ENCODE measurements at regions not wholly inside any gene's neighbourhood (a gene's known extent, or its start where the extent isn't known, plus 50 kb on each side); places are given as distances from the start of the nearest gene placed in this dataset.
"Not testable (repeated sequence)": the region's sequence is repeated elsewhere in the genome, so short reads cannot be mapped to it uniquely, and the experiment has no call there.

GRCh38 chr15:95637234-95637633, 693.3 kb upstream of the NR2F2 start:
- ATAC-seq; DNase-seq; intact Hi-C loops (cut with DNase I): not testable (repeated sequence)

GRCh38 chr15:95639208-95639607, 691.3 kb upstream of the NR2F2 start:
- intact Hi-C loops (cut with DNase I) = no loop called here
- DNase-seq (no peak), ATAC-seq (no peak)

GRCh38 chr15:95644100-95644875, 686.2 kb upstream of the NR2F2 start:
- intact Hi-C loops (cut with DNase I) = no loop called here
- DNase-seq (no peak), ATAC-seq (no peak)

- intact Hi-C loops (cut with DNase I) = no loop called here
- ATAC-seq (no peak), DNase-seq (no peak)
Measured at GRCh38 chr15:95645791-95646338, 684.6 kb upstream of the NR2F2 start.

GRCh38 chr15:95646484-95647273, 683.8 kb upstream of the NR2F2 start:
- ATAC-seq (no peak), DNase-seq (no peak)
- intact Hi-C loops (cut with DNase I) = no loop called here

GRCh38 chr15:95647531-95648277, 682.8 kb upstream of the NR2F2 start:
- no peak for DNase-seq
- intact Hi-C loops (cut with DNase I) = no loop called here
- ATAC-seq = no peak

GRCh38 chr15:95653361-95653805, 677.1 kb upstream of the NR2F2 start:
- DNase-seq = no peak
- ATAC-seq = no peak
- intact Hi-C loops (cut with DNase I) = no loop called here

- DNase-seq = no peak
- ATAC-seq = no peak
- intact Hi-C loops (cut with DNase I) = no loop called here
Measured at GRCh38 chr15:95655089-95655607, 675.4 kb upstream of the NR2F2 start.

GRCh38 chr15:95656595-95656994, 673.9 kb upstream of the NR2F2 start:
- DNase-seq (no peak), ATAC-seq (no peak)
- intact Hi-C loops (cut with DNase I) = no loop called here

- ATAC-seq = no peak
- no peak for DNase-seq
- intact Hi-C loops (cut with DNase I) = no loop called here
Measured at GRCh38 chr15:95658799-95659198, 671.7 kb upstream of the NR2F2 start.

GRCh38 chr15:95659656-95660055, 670.8 kb upstream of the NR2F2 start:
- intact Hi-C loops (cut with DNase I) = no loop called here
- peak in 1 of 2 donors; percentile 49 for ATAC-seq
- DNase-seq = no peak

- intact Hi-C loops (cut with DNase I) = no loop called here
- no peak for ATAC-seq
- DNase-seq = no peak
Measured at GRCh38 chr15:95662638-95663037, 667.9 kb upstream of the NR2F2 start.

- DNase-seq (no peak), ATAC-seq (peak in 1 of 2 donors; percentile 44)
- intact Hi-C loops (cut with DNase I) = no loop called here
Measured at GRCh38 chr15:95663156-95664100, 667.1 kb upstream of the NR2F2 start.

GRCh38 chr15:95664450-95664849, 666.0 kb upstream of the NR2F2 start:
- no peak for ATAC-seq
- intact Hi-C loops (cut with DNase I) = no loop called here
- DNase-seq = no peak

GRCh38 chr15:95669146-95669922, 661.2 kb upstream of the NR2F2 start:
- no peak for ATAC-seq
- intact Hi-C loops (cut with DNase I) = no loop called here

GRCh38 chr15:95674031-95674430, 656.5 kb upstream of the NR2F2 start:
- DNase-seq (no peak), ATAC-seq (no peak)
- intact Hi-C loops (cut with DNase I) = no loop called here

More at GRCh38 chr15:95669146-95669922, 661.2 kb upstream of the NR2F2 start:
- no peak for DNase-seq

- DNase-seq (no peak), ATAC-seq (no peak)
- intact Hi-C loops (cut with DNase I) = no loop called here
Measured at GRCh38 chr15:95676500-95676899, 654.0 kb upstream of the NR2F2 start.

Measured in left cardiac atrium (tissue), 4 donors.